ENCODE measurements at regions not wholly inside any gene's neighbourhood (a gene's known extent, or its start where the extent isn't known, plus 50 kb on each side); places are given as distances from the start of the nearest gene placed in this dataset.

- TF ChIP-seq CTCF (IDR thresholded peaks at IDR 0.05) = no peak
- no peak for TF ChIP-seq POLR2A (IDR thresholded peaks at IDR 0.05)
Observed at GRCh38 chr1:90573736-90574135, 143.4 kb downstream of the BARHL2 start.
